ENCODE measurements at regions not wholly inside any gene's neighbourhood (a gene's known extent, or its start where the extent isn't known, plus 50 kb on each side); places are given as distances from the start of the nearest gene placed in this dataset.
"Not testable (repeated sequence)": the region's sequence is repeated elsewhere in the genome, so short reads cannot be mapped to it uniquely, and the experiment has no call there.

DNA sequence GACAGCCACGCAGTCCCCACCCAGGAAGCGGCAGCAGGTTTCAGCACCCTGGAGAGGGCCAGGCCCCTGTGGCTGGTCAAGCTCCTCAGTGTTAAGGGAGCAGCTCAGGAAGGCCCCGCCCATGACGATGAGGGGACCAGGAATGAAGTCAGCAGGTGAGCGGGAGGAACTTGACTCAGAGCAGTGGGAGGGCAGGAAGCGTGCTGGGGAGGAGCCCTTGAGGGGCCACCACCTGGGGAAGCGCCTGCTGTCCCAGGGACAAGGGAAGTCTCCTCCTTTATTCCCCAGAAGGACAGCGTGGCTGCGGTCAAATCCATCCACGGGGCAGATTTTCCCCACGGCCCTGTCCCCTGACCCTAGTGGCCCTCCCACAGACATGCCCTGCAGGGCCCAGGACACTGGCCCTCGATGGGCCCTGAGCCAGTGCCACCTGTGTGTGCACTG lies 357.6 kb downstream of the ADGRD1 start:
- not testable (repeated sequence) for DNase-seq (ENCODE audit: low read depth)

DNA sequence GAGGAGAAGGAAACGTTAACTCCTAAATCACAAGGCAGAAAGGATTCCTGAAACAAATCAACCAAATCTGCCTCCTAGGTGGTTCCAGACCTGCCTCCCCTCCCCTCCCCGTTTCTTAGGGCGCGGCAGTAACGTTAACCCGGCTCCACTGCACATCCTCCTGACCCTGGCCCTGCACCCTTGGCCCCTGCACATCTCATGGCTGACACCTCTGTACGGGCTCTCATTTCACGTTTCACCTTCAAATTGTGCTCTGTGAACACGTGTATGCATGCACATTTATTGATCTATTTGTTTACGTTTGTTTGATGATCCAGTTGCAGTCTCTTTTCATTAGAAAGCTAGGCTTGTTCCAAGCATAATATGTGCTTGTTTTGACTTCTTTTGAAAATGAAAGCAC lies 358.1 kb downstream of the ADGRD1 start:
- DNase-seq (ENCODE audit: low read depth), result no peak

DNA sequence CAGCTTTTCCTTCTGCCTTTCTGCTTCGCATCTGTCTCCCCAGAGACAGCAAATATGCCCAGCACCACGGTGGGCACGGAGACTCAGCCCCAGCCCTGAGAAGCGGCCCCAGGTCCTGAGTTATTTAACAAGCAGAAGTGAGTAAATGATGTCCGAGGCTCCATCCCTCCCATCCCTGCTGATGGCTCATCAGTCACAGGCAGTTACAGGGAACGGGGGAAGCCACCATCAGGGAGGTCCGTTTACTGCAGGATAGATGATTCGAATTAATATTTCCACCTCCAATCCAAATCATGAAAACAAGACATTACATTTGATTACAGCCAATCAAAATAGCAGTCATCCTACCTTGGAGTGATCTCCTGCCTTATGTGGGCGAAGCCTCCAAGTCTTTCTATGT lies 358.7 kb downstream of the ADGRD1 start:
- DNase-seq (ENCODE audit: low read depth), result not testable (repeated sequence)

DNA sequence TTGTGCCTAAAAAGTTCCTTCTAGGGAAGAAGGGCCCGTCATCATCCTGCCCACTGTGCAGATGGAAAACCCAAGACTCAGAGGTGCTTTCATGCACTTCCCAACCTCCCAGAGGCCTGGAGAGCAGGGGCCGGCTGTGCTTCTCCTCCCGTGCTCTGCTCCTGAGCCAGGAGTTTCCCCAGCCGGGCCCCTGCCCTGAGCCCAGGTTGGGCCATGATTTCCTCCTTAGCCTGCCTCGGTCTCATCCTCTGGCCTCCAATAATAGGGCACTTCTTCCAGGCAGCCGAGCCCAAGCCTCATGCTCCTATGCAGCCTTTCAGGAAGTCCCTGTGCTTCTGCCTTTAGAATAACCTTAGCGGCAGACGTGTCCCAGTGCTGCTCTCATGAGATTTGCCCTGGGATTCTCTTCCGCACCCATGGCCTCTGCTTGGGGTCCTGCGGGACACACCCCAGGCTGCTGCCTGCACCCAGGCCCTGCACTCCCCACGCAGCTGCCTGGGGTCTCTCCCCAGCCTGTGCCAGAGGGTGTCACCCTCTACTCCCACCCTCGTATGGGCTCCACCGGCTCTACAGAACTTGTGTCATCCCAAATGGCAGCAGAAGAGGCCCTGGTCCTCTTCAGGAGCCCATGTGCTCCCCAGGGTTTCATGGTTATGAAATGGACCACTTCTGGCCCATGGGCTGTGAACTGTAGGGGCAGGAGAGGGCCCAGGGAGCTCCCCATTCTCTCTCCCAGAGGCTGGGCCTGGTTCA lies 359.3 kb downstream of the ADGRD1 start:
- DNase-seq (ENCODE audit: low read depth), result no peak

DNA sequence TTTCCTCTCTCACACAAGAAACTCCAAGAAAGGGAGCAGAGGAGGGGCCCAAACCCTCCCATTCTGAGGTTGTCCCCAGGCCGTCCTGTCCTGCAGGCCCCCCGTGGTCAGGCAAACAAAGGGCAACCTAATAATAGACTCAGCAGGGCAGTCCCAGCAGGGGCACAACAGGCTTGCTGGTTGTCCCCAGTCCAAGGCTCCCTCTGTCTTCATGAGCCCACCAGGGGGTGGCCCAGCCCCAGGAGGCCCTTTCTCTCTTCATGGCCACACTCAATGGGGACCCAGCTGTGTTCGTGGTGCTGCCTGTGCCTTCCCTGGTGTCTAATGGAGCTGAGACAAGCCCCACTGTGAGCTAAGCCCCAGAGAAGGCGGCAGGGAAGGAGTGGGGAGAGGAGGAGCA lies 359.9 kb downstream of the ADGRD1 start:
- no peak for DNase-seq (ENCODE audit: low read depth)

DNA sequence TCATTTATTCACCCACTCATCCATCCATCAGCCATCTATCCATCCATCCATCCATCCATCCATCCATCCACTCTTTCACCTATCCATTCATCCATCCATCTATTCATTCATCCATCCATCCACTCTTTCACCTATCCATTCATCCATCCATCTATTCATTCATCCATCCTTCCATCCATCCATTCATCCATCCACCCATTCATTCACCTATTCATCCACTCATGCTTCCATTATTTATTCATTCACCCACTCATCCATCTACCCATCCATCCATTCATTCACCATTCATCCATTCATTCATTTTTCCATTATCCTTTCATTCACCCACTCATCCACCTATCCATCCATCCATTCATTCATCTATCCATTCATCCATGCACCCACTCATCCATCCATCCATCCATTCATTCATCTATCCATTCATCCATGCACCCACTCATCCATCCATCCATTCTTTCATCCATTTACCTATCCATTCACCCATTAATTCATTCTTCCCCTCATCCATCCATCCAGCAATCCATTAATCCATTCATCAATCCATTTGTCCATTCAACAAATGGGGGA lies 360.9 kb downstream of the ADGRD1 start:
- no peak for DNase-seq (ENCODE audit: low read depth)

DNA sequence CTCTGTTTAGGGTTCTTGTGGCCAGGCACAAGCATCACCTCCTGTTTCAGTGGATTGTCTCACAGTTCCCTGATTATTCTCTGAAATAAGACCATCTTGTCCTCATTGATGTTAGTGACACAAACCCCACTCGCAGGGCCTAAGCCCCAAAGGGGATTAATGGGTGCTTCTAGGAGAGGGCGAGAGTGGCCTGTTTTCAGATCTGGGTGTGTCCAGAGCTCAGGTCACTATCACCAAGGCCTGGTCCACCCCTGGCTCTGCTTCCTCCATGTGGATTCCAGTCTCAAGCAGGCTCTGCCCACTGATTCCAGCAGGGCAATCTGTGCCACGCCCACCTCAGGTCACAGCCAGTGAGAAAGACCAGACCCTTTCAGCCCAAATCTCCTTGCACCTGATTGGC lies 361.9 kb downstream of the ADGRD1 start:
- no peak for DNase-seq (ENCODE audit: low read depth)

DNA sequence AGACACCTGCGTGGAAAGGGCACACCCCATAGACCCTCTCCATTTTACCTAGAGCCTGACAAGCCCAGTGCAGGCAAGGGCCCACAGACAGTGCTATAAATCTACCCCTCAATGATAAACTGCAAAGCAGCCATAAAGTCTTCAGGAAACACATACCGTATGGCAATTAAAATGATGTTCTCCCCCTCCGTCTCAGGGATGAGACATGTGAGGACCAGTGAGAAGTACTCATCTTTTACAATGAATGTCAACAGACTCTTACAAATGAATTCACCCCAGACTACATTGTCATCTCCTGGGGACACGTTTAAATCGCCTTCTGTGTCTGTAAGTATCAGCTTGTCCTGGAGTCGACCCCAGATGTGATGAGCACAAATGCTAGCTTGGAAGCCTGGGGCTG lies 362.7 kb downstream of the ADGRD1 start:
- no peak for DNase-seq (ENCODE audit: low read depth)

DNA sequence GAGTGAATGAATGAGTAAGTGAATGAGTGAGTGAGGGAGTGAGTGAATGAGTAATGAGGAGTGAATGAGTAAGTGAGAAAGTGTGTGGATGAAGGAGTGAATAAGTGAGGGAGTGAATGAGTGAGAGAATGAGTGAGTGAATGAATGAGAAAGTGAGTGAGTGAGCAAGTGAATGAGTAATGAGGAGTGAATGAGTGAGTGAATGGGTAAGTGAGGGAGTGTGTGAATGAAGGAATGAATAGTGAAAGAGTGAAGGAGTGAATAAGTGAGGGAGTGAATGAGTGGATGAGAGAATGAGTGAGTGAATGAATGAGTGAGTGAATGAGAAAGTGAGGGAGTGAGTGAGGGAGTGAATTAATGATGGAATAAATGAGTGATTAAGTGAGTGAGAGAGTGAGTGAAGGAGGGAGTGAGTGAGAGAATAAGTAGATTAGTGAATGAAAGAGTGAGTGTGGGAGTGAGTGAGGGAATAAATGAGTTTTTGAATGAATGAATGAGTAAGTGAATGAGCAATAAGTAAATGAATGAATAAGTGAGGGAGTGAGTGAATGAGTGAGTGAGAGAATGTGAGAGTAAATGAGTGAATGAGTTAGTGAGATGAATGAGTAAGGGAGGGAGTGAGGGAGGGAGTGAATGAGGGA lies 364.5 kb downstream of the ADGRD1 start:
- no peak for DNase-seq (ENCODE audit: low read depth)

DNA sequence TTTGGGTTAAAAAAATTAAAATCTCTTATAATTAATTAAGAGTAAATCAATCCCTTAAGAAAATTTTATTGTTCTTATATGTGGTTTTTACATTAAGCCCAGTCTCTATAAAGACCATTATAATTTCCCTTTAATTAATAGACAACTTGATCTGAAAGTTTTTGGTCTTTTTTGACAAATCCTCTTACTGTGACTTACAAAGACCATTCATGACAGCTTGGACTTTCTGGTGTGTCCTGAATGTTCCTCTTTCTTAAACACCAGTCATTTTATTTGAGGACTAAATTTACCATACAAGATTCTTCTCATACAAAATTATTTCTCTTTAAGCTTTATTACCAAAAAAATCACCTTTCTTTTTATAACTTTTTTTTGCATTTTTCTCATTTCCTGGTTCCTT lies 368.3 kb downstream of the ADGRD1 start:
- no peak for DNase-seq (ENCODE audit: low read depth)

DNA sequence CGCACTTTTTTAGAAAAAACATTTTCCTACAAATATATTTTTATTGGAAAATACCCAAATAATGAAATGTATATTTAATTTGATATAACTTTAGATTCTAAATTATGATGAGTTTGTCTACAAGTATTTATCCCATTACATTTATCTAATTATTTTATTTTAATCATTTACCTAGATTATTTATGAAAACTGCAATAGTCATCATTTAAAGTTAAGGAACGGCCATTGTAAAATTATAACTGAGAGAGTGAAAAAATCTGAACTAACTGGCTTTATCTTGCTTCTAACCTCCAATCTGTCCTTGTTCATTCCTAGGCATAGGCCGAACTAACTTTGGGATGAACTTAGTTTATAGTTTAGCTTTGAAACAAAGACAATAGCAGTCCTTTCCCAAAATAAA lies 368.8 kb downstream of the ADGRD1 start:
- DNase-seq (ENCODE audit: low read depth), result not testable (repeated sequence)

DNA sequence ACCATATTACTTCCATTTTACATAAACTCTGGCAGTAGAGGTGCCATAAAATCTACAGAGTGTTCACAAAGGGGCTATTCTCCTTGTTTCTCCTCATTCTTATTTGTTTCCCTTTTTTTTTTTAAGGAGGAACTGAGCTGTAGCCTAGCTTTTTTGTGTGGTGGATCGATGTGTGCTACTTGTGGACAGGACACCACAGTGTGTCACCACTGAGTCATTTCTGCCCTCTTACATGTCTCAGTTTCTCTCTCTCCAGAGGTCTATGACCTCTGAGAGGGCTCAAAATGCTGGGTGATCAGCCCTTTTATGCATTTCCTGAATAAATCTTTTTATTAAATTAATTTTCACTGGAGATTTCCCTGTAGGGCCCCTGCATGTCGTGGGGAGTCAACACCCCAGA lies 370.2 kb downstream of the ADGRD1 start:
- DNase-seq (ENCODE audit: low read depth), result no peak

DNA sequence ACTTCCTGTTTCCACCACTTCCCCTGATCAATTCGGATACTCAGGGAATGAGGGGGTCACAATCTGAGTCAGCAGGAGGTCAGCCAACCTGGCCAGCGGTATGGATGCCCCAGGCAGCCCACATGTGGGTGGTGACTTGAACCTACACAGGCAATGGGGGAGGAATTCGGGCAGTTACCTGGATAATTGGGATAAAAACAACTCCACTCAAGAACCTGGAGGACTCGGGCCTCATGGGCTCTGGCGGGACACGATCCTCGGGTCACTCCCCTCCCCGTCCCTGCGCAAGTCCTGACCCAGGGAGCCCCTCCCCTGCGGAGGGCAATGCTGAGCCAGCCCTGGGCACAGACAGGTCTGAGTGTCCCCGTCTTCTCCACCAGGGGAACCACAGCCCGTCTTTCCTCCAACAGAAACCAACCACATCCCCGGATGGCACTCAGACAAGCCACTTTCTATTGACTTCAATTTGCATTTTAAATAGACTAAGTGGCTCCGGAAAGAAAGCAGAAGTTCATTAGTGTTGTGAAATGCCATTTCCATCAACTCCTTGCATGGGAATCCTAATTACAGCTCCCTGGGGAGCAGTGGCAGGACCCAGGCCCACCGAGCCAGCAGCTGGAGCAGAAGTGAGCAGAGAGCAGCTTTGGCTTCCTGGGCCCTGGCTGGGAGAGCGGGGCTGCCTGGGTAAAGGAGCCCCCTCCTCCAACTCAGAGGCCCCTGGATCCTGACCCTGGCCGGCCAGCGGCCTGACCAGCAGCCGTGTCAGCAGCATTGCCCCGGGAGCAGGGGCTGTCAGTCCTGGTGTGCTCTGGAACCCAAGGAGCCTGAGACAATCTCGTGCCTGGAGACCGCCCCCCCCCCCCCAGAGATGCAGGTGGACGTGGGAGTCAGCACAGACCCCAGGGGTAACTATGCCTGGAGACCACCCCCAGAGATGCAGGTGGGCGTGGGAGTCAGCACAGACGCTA lies 374.1 kb downstream of the ADGRD1 start:
- DNase-seq (ENCODE audit: low read depth), result no peak

DNA sequence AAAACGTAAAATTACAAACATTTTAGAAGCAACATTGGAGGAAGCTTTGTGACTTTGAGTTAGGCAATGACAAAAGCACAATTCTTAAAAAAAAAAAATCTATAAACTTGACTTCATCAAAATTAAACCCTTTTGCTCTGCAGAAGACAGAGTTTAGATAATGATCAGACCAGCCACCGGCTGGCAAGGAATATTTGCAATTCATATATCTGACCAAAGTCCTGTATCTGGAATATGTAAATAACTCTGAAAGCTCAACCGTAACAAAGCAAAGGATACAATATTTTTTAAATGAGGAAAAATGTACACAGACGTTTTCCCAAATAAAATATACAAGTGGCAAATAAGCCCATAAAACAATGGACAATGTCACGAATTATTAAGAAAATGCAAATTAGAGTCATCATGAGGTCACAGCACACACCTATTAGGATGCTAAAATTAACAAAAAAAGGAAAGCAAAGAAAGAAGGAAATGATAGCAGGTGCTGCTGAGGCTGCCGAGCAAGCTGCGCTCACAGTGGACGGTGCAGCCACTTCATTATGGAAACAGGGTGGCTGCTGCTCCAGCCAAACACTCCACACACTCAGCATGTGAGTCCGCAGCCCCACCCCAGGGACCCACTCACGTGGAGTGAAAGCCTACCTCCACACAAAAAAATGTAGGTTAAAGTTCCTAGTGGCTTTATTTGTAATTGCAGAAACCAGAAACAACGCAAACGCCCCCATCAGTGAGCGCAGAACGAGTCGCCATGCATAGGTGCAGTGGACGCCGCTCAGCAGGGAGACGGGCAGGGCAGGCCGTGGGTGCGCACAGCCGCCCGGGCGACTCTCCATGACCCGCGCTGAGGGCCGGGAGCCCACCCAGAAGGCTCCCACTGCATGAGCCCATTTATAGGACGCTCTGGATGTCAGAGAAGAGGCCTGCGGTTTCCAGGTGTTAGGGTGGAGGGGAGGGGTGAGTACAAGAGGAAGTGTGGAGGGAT lies 375.4 kb downstream of the ADGRD1 start:
- not testable (repeated sequence) for DNase-seq (ENCODE audit: low read depth)

DNA sequence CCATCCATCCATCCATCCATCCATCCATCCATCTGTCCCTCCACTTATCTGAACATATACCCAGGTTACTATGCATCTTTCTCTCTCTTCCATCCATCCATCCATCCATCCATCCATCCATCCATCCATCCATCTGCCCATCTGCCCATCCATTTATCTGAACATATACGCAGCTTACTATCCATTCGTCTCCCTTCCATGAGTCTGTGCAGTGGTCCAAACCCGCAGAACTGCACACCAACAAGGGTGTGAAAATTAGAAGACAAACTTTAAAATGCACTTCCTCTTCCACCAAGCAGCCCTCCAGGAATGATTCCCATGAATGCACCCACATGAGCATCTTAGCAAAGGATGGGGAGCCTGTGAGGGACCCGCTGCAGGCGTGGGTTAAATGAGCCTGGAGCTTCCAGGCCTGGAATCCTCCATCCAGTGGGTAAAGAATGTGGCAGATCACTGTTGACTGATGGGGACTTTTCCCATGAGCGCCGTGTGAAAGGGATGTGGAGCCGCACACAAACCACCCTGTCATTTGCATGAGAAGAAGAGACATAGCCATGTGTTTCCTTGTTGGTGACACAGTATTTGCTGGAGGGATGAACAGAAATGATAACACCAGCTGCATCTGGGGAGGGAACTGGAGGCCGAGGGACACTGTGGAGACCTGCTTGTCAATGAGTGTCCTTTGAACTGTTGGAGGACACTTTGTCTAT lies 376.6 kb downstream of the ADGRD1 start:
- DNase-seq (ENCODE audit: low read depth), result no peak

DNA sequence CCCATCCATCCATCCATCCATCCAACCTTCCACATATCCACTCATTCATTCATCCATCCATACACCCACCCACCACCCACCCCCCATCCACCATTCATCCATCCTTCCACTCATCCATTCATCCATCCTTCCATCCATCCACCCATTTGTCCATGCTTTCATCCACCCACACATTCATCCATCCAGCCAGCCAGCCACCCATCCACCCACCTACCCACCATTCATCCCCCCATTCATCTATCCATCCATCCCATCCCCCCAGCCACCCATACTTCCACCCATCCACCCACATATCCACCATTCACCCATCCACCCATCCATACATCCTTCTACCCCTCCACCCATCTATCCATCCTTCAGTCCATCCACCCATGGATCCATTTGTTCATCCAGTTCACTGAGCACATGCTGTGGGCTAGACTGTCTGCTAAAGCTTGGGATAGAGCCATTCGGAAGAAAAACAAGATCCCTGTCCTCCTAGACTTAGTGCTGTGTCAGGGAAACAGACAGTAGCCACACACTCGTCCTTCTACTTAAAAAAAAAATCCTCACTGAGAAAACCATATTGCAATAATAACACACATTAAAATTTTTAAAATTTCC lies 377.5 kb downstream of the ADGRD1 start:
- DNase-seq (ENCODE audit: low read depth), result no peak

DNA sequence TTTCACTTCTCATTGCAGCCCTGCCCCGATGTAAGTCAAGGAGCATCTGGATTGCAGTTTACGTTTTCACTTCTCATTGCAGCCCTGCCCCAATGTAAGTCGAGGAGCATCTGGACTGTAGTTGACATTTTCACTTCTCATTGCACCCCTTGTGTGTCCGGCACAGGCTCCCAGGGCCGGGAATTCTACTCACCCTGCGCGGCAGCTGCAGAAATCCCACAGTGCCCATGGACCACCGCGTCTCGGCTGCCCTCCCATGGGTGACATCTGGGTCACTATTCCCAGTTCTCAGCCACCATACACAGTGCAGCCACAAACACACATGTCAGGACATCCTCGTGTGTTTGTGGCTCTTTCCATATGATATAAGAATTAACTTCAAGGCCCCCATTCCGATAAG lies 378.5 kb downstream of the ADGRD1 start:
- DNase-seq (ENCODE audit: low read depth), result no peak

DNA sequence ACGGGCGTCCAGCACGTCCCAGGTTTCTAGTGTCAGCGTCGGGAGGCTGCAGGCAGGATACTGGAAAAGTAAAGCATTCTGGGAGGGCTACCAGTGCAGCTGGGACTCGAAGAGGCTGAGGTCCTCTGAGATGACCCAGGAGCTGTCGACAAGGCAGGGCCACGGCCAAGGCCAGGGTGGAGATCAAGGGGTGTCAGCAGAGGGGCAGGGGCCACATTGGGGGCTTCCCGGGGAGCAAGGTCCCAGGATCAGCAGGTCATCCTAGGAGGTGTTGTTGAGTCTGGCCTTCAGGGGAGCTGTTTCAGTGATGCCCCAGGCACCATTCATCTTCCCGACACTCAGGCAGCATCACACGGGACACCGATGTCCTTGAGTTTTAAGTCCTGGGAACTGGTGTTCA lies 377.8 kb upstream of the SFSWAP start:
- no peak for DNase-seq (ENCODE audit: low read depth)
